ENCODE measurements at regions not wholly inside any gene's neighbourhood (a gene's known extent, or its start where the extent isn't known, plus 50 kb on each side); places are given as distances from the start of the nearest gene placed in this dataset.

DNA sequence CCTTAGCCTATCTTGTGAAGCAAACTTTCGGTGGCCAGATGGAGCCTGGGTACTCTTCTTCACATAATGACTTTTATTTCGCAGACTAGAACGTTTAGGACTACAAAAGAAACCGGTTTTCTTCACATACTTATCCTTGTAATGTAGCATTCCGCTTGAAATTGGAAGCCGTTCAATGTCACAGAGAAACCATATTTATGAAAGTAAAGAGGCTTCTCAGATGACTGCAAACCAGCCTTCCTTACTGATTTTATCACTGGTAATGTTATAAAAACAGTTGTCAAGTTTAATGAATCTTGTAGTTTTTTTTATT lies 94.1 kb downstream of the PPIAL4G start (continued):
- no peak for TF ChIP-seq TERF1 (CRISPR knock-in tag; IDR thresholded peaks at IDR 0.05)
- TF ChIP-seq ZNF230 (CRISPR knock-in tag; IDR thresholded peaks at IDR 0.05) = no peak
- no peak for TF ChIP-seq U2AF1 (optimal IDR thresholded peaks at IDR 0.05; ENCODE audit: low read depth, low read length)
- no peak for TF ChIP-seq ASH2L (IDR thresholded peaks at IDR 0.05; ENCODE audit: insufficient read length, low read depth, low read length)
- no peak for TF ChIP-seq GATAD1 (CRISPR knock-in tag; IDR thresholded peaks at IDR 0.05)
- no peak for TF ChIP-seq HOXA9 (CRISPR knock-in tag; IDR thresholded peaks at IDR 0.05; ENCODE audit: borderline replicate concordance)
- TF ChIP-seq BCL3 (CRISPR knock-in tag; IDR thresholded peaks at IDR 0.05) = peak; percentile 33; the same call in 1 of the 2 replicates

DNA sequence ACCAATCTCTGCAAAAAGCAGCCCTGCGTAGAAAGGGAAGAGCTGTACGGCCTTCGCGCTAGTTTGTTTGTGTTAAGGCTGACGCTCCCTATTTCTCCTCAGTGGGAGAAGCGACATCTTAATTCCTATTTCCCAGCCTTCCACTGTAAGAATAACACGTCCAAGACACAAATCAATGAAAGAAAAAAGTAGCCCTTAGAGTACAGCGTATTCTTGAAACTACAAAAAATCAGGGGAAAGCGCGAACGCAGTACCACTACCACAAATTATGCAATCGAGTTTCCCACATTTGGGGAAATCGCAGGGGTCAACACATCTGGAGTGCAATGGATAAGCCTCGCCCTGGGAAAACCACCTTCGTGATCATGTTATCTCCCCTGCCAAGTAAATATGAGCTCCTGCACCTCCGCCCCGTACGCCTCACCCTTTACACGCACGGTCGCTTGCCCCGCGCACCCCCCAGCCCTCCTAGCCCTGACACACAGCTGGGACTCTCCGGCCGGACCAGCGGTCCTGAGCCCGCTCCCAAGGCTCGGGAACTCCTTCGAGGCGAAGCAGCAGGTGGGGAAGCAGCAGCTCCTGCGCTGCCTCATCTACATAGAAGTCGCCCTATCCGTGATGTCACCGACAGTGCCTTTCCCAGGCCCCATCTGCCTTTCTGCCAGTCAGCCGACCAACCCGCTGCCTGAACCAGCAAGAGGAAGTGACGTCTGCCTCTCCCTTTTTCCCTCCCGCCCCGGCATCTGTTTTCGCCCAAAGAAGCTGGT lies 94.7 kb downstream of the PPIAL4G start:
- Histone ChIP-seq H4K20me1 (ENCODE audit: insufficient read depth, low read length) (no peaks in the 10 kb centered on the region), H3K27ac (ENCODE audit: extremely low read length, insufficient read depth, low read length) (peak overlapping the region; percentile 68), H3K4me2 (ENCODE audit: low read depth, low read length) (peak overlapping the region; percentile 88), H3K9ac (ENCODE audit: insufficient read depth, low read depth, low read length) (peak overlapping the region; percentile 67), H2AFZ (ENCODE audit: low read length) (peak overlapping the region; percentile 97), H3K79me2 (ENCODE audit: insufficient read depth, low read length) (no peaks in the 10 kb centered on the region), H3K4me1 (ENCODE audit: insufficient read depth, low read length) (peaks cover 40% of the 10 kb centered on the region), H3K27me3 (ENCODE audit: control insufficient read depth in 1 of 2, insufficient read depth in 2 of 2, low read length in 2 of 2) (no peaks in the 10 kb centered on the region), H3K4me3 (replicated peaks in 1 of 3; ENCODE audit: insufficient read depth in 1 of 3, low read depth in 2 of 3, low read length in 3 of 3) (peak overlapping the region; percentile 50 to 65 (median 57)), H3K9me3 (ENCODE audit: low read length) (no peaks in the 10 kb centered on the region), H3K36me3 (replicated peaks in 1 of 2; ENCODE audit: control insufficient read depth in 1 of 2, insufficient read depth in 2 of 2, low read length in 2 of 2) (no peaks in the 10 kb centered on the region)
- CTCF ChIA-PET (ENCODE audit: low intra/inter-chr PET ratio, low total read pairs) = no interaction called here
- FAIRE-seq = no peak
- BruUV-seq (replicated peaks) = TSS peak; percentile 97
- intact Hi-C loops (cut with micrococcal nuclease; ENCODE audit: unreplicated experiment) = no loop called here
- ATAC-seq = peak; percentile 86
- WGBS (ENCODE audit: low lambda C conversion rate) = 20% methylated on average over 15 of the region's 40 CpGs
- in situ Hi-C loops (cut with HindIII; ENCODE audit: extremely low pct_ligation_motif_present, low pct_unique_long_range_greater_than_20kb) = loop anchor here (10.0 kb wide), 1 partner anchor 46 kb away; no protein-coding TSS in a partner anchor
- POLR2A ChIA-PET = interaction anchor here (0.7 to 1.6 kb wide), 12 partner anchors 12 to 134 kb away, joined by 3 to 23 read pairs (median 6); no protein-coding TSS in a partner anchor
- DNase-seq (ENCODE audit: low spot score) = peak; percentile 80
- TF ChIP-seq ZFP36L2 (CRISPR knock-in tag; IDR thresholded peaks at IDR 0.05) = no peak
- no peak for TF ChIP-seq NR2F1 (CRISPR knock-in tag; IDR thresholded peaks at IDR 0.05)
- TF ChIP-seq CENPT (CRISPR knock-in tag; IDR thresholded peaks at IDR 0.05; ENCODE audit: low read depth) = no peak
- TF ChIP-seq ISL2 (CRISPR knock-in tag; IDR thresholded peaks at IDR 0.05) = no peak
- no peak for TF ChIP-seq IRX3 (CRISPR knock-in tag; IDR thresholded peaks at IDR 0.05; ENCODE audit: borderline replicate concordance, low read depth)
- TF ChIP-seq THRA (CRISPR knock-in tag; IDR thresholded peaks at IDR 0.05; ENCODE audit: borderline replicate concordance) = no peak
- TF ChIP-seq MTF1 (CRISPR knock-in tag; IDR thresholded peaks at IDR 0.05) = no peak
- TF ChIP-seq SPEN (CRISPR knock-in tag; IDR thresholded peaks at IDR 0.05; ENCODE audit: low read depth) = peak; percentile 66
- TF ChIP-seq ZNF607 (CRISPR knock-in tag; IDR thresholded peaks at IDR 0.05; ENCODE audit: borderline replicate concordance) = no peak
- TF ChIP-seq ZNF775 (CRISPR knock-in tag; IDR thresholded peaks at IDR 0.05; ENCODE audit: borderline replicate concordance) = no peak
- no peak for TF ChIP-seq XRCC5 (optimal IDR thresholded peaks at IDR 0.05; ENCODE audit: low read length)
- TF ChIP-seq CCDC6 (CRISPR knock-in tag; IDR thresholded peaks at IDR 0.05) = no peak
